Fibroblast of mammary gland (primary cell): ENCODE measurements at regions not wholly inside any gene's neighbourhood (a gene's known extent, or its start where the extent isn't known, plus 50 kb on each side); places are given as distances from the start of the nearest gene placed in this dataset.

Source experiments
- DNase-seq: peaks from one replicate; pipeline ENCODE4 v3.0.0-alpha.2; 2010; ENCODE audit warnings: low read depth
- H3K4me3 ChIP-seq: 2 replicates; pipeline ENCODE4 v1.5.1; 2011; ENCODE audit warnings: low read depth, mild to moderate bottlenecking, low read length, moderate library complexity; ENCODE audit not compliant: control insufficient read depth
- TF ChIP-seq, protein P1 (sequence below): conservative IDR thresholded peaks from 2 replicates; pipeline ENCODE4 v1.5.1; 2011; ENCODE audit warnings: low read depth, low read length, inconsistent platforms; ENCODE audit not compliant: control insufficient read depth, insufficient read depth

DNA sequence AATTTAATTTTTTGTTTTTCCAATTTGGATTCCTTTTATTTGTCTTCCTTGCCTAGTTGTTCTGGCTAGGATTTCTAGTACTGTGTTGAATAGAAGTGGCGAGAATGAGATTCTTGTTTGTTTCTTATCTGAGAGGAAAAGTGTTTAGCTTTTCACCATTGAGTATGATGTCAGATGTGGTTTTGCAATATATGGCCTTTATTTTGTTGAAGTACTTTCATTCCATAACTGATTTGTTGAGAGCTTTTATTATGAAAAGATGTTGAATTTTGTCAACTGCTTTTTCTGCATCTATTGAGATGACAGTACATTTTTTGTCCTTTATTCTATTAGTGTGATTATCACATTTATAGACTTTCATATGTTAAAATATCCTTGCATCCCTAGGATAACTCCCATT lies 462.0 kb downstream of the CCDC91 start:
- no peak overlapping the region for H3K4me3 ChIP-seq
- DNase-seq: no peak
- TF ChIP-seq, protein P1, sequence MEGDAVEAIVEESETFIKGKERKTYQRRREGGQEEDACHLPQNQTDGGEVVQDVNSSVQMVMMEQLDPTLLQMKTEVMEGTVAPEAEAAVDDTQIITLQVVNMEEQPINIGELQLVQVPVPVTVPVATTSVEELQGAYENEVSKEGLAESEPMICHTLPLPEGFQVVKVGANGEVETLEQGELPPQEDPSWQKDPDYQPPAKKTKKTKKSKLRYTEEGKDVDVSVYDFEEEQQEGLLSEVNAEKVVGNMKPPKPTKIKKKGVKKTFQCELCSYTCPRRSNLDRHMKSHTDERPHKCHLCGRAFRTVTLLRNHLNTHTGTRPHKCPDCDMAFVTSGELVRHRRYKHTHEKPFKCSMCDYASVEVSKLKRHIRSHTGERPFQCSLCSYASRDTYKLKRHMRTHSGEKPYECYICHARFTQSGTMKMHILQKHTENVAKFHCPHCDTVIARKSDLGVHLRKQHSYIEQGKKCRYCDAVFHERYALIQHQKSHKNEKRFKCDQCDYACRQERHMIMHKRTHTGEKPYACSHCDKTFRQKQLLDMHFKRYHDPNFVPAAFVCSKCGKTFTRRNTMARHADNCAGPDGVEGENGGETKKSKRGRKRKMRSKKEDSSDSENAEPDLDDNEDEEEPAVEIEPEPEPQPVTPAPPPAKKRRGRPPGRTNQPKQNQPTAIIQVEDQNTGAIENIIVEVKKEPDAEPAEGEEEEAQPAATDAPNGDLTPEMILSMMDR: no peak

DNA sequence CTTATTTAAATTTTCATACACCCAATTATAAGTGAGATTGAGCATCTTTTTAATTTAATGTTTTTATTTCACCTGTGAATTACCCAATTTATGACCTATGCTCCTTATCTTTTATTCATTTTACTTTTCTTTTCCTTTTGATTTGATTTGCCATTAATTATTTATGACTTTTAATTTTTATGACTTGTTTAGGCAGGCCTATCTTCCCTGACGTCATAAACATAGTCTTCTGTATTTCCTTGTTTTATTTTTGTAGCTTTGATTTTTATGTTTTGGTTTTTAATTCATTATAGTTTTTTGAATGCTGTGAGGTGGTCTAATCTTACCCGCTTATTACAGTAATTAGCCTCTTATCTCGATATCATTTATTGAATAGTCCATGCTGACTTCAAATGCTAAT lies 467.1 kb upstream of the FAR2 start:
- TF ChIP-seq, protein P1: no peak
- DNase-seq: no peak
- H3K4me3 ChIP-seq: no peak overlapping the region

DNA sequence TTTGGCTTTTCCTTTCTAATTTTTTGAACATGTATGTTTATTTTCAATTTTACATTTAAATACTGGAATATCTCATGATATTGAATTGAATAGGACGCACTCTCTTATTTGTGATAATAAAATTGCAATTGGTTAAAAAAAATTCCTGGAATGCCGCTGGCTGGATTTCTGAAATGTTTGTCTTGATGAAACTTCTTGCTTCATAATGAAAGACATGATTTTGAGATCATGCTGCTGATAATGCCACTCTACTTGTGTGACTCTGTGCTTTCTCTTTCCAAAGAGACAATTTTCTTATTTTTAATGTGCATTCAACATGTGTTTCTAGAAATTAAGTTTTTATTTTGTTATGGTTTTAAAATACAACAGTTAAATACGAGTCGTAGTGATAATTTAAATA lies 465.7 kb upstream of the FAR2 start:
- H3K4me3 ChIP-seq: no peak overlapping the region

DNA sequence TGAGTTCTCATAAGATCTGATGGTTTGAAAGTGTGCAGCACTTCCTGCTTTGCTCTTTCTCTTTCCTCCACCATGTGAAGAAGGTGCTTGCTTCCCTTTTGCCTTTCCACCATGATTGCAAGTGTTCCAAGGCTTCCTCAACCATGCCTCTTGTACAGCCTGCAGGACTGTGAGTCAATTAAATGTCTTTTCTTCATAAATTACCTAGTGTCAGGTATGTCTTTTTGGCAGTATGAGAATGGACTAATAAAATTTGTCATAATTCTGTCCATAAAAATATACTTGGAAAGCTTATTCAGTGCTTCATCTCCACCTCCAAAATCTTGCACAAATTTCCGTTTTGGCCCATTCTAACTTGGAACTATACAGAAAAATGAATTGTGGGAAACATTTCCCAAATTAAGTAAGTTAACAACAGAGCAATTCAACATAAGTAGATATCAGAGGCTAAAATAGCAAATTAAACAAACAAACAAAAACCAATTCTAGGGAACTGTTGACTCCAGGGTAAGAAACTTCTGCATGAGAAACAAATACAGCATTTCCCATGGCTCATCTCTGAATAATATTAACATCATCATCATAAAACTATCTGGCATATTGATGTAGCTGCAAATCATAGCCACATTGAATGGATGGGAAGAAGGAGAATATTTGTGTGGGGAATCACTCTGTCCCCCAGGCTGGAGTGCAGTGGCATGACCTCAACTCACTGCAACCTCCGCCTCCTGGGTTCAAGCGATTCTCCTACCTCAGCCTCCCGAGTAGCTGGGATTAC lies 459.5 kb upstream of the FAR2 start:
- TF ChIP-seq, protein P1: no peak
- no peak overlapping the region for H3K4me3 ChIP-seq
- DNase-seq: no peak

More for the DNA sequence above, 465.7 kb upstream of the FAR2 start:
- DNase-seq: no peak
- TF ChIP-seq, protein P1: no peak

DNA sequence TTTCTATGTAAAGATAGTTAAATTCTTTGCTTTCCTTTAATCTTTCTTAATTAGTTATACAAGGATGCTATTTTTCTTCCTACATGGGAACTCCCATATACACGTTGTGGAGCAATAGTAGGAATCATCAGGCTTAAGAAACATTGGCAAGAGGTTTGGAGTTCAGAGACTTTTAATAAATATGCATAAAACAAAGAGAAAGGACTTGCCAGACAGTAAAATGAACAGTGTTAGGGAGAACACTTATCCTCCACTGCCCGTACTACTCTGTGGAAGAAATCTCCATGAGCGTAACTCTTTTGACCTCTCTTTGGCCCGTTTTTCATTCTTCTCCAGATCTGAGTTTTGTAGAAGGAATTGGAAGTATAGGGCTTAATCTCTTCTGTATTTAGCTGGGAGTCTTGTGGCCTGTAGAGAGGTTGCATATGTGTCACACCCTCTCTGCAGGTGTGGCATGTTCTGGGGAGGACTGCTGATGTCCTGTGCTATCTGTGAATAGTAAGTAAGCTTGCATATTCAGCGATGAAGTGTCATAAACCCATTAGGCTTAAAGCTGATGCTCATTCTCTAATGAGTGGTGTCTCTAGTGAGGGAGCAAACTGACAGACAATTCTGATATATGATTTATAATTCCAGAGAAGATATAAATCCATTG lies 455.4 kb upstream of the FAR2 start:
- no peak overlapping the region for H3K4me3 ChIP-seq
- TF ChIP-seq, protein P1: no peak
- no peak for DNase-seq

DNA sequence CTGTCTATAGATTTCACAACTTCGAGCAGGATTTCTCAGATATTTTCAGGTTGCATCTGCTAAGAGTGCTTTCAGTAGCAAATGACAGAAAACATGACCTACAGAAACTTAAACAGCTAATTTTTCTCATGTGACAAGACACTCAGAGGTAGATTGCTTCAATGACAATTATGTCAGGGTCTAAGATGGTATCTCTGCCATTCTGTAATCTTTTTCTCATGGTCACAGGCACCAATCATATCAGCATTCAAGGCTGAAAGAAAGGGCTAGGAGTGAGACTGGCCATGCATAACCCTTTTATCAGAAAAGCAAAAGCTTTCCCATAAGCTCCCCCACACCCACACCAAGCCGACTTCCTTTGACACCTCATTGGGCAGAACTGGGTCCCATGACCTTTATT lies 450.5 kb upstream of the FAR2 start:
- no peak for DNase-seq
- TF ChIP-seq, protein P1: no peak
- H3K4me3 ChIP-seq: no peak overlapping the region
